GM10248 (cell line): ENCODE measurements at regions not wholly inside any gene's neighbourhood (a gene's known extent, or its start where the extent isn't known, plus 50 kb on each side); places are given as distances from the start of the nearest gene placed in this dataset.
"Not testable (repeated sequence)": the region's sequence is repeated elsewhere in the genome, so short reads cannot be mapped to it uniquely, and the experiment has no call there.

Experiments used
- CTCF ChIA-PET: fragments of 300-600 bp; sonication (Branson Sonifier 250); formaldehyde crosslinking; extraction: SDS; loops from one replicate; lab custom pipeline; 2021; ENCODE audit warnings: antibody characterized with exemption; lab: Yijun Ruan, JAX
- POLR2A ChIA-PET: fragments of 350-650 bp; sonication (Branson Sonifier 250); formaldehyde crosslinking; extraction: SDS; loops from one replicate; lab custom pipeline; 2020; ENCODE audit warnings: antibody characterized with exemption; lab: Yijun Ruan, JAX
- DNase-seq: peaks from one replicate; pipeline ENCODE4 v3.0.0; 2012; ENCODE audit errors: extremely low spot score
- TF ChIP-seq, protein P1 (sequence below): IDR thresholded peaks from 2 replicates; pipeline ENCODE4 v1.5.1; 2012; ENCODE audit warnings: mild to moderate bottlenecking, low read depth; ENCODE audit errors: extremely low read depth, missing control alignments, control extremely low read depth

DNA sequence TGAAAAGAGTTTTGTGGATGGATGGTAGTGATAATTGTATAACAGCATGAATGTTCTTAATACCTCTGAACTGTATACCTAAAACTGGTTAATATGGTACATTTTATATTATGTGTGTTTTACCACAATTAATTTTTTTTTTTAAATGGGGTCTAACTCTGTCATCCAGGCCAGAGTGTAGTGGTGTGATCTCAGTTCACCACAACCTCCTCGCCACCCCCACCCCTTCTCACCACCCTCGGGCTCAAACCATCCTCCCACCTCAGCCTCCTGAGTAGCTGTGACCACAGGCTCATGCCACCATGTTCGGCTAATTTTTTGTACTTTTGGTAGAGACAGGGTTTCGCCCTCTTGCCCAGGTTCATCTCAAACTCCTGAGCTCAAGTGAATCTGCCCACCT is 123.2 kb downstream of the CDRT15L2 start:
- TF ChIP-seq, protein P1, sequence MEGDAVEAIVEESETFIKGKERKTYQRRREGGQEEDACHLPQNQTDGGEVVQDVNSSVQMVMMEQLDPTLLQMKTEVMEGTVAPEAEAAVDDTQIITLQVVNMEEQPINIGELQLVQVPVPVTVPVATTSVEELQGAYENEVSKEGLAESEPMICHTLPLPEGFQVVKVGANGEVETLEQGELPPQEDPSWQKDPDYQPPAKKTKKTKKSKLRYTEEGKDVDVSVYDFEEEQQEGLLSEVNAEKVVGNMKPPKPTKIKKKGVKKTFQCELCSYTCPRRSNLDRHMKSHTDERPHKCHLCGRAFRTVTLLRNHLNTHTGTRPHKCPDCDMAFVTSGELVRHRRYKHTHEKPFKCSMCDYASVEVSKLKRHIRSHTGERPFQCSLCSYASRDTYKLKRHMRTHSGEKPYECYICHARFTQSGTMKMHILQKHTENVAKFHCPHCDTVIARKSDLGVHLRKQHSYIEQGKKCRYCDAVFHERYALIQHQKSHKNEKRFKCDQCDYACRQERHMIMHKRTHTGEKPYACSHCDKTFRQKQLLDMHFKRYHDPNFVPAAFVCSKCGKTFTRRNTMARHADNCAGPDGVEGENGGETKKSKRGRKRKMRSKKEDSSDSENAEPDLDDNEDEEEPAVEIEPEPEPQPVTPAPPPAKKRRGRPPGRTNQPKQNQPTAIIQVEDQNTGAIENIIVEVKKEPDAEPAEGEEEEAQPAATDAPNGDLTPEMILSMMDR: no peak
- ChIA-PET CTCF (no interaction called here), POLR2A (no interaction called here)
- DNase-seq: no peak

DNA sequence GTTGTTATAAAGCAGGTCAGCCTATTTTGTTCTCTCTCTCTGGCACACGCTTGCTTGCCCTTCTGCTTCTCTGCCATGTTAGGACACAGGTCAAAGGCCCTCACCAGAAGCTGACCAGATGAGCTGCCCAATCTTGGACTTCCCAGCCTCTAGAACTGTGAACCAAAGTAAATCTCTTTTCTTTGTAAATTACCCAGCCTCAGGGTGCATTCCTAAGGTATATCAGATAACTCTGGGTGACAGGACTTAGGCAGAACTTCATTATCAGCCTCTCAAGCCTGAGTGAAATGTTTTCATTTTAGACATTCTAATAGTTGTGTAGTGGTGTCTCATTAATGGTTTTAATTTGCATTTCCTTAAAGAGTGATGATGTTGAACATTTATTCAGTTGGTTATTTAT is 124.3 kb downstream of the CDRT15L2 start:
- TF ChIP-seq, protein P1: no peak
- CTCF ChIA-PET: no interaction called here
- DNase-seq: no peak
- POLR2A ChIA-PET: no interaction called here

DNA sequence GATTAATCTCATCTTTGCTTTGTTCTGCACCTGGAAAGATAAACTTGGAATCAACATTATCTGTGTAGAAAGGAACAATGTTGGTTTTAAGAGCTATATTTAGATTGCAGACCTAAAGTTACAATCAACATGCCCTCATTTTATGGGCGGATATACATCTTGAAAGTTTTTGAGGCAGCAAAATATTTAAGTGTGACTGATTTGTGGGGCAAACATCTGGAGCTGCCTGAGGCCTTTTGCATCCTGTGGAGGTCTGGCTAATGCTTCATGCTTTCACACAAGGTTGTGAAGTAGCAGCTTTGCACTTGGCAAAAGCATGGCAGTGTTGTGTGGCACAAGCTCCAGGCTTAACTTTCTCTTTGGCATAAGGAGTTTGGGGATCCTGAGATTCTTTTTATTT is 125.7 kb downstream of the CDRT15L2 start:
- CTCF ChIA-PET, DNase-seq, POLR2A ChIA-PET: not testable (repeated sequence)

DNA sequence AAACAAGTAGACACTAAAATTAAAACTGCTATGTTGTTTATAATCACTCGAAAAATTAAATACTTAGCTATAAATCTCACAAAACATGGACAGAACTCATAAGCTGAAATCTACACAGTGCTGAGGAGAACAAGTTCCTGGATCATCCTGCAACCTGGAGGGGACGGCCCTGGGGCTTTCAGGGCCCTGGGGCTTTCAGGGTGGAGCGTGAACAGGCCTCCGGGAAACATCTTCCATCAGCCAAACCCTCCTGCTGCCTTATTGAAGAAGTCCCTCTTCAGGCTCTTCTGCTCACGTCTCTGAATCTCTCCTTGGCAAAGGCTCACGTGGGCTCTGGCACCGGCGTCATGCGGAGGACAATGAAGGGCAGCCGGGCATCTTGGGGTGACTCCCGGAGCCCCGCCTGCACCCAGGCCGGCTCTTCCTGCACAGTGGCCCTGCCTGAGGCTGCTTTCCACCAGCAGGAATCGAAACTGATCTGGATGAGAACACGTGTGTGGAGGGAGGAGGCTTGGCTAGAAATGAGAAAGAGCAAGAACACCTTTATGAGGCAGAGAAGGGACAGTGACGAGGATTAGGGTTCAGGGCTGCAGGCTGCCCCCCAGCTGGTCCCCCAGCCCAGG is 127.3 kb downstream of the CDRT15L2 start:
- TF ChIP-seq, protein P1: no peak
- DNase-seq: no peak
- CTCF ChIA-PET: no interaction called here

DNA sequence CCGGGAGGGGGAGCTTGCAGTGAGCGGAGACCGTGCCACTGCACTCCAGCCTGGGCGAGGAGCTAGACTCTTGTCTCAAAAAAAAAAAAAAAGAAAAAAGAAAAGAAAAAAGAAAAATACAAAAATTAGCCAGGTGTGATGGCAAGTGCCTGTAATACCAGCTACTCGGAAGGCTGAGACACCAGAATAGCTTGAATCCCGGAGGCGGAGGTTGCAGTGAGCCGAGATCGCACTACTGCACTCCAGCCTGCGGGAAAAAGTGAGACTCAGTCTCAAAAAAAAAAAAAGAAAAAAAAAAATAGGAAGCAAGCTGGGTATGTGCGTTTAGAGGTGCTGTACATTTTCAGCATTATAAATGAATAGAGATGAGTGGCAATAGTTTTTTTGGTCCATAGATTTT is 129.3 kb downstream of the CDRT15L2 start:
- DNase-seq, CTCF ChIA-PET, POLR2A ChIA-PET: not testable (repeated sequence)

More for the DNA sequence above, 127.3 kb downstream of the CDRT15L2 start:
- POLR2A ChIA-PET: no interaction called here

DNA sequence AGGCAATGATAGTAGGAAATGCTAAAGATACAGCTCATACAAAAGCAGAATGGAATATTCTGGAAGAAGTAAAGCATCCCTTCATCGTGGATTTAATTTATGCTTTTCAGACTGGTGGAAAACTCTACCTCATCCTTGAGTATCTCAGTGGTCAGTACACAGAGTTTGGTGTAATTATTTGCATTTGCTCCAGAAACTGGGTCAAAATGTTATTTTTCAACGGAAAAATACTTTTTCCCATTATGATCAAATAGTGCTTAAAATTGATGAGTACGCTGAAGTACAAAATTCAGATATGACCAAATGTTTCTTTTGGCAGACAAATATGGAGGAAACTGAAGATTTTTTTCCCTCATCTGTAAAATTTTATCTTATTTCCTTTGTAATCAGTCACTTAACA is 137.0 kb downstream of the CDRT15L2 start:
- POLR2A ChIA-PET, DNase-seq, CTCF ChIA-PET: not testable (repeated sequence)

DNA sequence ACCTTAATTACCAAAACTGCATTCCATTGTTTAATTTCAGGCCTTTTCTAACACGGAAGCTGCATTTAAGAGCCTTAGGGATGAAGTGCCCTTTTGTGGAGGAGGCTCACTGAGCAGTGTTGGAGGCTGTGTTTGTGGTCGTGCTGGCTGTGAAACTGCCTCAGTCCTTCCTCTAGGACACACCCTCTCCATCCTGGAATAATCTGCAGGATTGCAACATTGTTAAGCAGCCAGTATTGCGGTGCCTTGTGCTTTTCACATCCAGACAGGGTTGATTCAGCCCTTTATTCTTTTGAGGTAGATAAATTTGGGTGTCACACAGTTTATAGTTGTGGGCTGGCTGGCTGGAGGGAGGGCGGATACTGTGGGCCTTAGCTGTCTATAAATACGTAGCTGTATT is 141.6 kb downstream of the CDRT15L2 start:
- TF ChIP-seq, protein P1: no peak
- DNase-seq: no peak
- ChIA-PET POLR2A (no interaction called here), CTCF (no interaction called here)

DNA sequence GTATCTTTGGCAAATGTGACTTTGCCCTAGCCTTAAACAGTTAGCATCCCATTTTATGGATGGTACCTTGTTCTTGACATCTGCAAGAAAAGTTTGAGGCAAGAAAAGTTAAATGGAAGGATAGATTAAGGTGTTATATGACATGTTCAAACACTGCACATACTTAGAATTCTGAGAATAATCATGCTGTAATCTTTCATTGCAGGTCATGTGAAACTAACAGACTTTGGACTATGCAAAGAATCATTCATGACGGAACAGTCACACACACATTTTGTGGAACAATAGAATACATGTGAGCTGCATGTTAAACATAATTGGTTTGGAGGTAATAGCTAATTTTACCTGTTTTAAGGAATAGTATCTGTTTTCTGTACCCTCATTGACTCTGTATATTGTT is 144.9 kb downstream of the CDRT15L2 start:
- POLR2A ChIA-PET, DNase-seq, CTCF ChIA-PET: not testable (repeated sequence)

DNA sequence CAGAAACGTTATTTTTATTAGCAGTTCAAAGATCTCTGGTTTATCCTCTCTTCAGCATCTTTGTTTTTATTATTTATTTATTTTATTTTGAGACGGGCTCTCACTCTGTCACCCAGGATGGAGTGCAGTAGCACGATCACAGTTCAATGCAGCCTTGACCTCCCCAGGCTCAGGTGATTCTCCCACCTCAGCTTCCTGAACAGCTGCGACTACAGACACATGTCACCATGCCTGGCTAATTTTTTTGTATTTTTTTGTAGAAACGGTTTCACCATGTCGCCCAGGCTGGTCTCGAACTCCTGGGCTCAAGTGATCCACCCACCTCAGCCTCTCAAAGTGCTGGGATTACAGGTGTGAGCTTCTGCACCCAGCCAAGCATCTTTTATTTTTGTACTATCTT is 147.7 kb downstream of the CDRT15L2 start:
- POLR2A ChIA-PET, CTCF ChIA-PET, DNase-seq: not testable (repeated sequence)
